Fibroblast of upper back skin (primary cell): ENCODE measurements at regions not wholly inside any gene's neighbourhood (a gene's known extent, or its start where the extent isn't known, plus 50 kb on each side); places are given as distances from the start of the nearest gene placed in this dataset.
A peak's percentile ranks its signal among the peaks of the same experiment; 100 is the strongest.
"Not testable (repeated sequence)": the region's sequence is repeated elsewhere in the genome, so short reads cannot be mapped to it uniquely, and the experiment has no call there.

Source experiments
- DNase-seq: peaks from one replicate; pipeline ENCODE4 v3.0.0-alpha.2; 2013

DNA sequence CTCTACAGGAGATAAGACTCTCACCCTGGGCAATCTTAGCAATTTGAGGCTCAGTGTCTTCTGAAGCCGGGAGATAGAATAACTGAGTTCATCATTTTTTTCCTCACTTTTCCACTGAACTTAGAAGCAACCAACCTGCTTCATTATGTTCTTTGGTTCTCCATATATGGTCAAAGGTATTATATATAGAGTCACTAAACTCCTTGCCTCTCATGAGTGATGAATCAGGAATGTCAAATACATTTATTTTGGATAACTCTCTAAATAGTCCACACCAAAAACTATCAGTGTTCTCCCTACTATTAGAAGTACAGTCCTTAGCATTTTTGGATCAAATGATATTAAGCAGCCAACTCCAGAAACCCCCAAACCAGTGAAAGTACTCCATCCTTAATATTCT, 421.5 kb upstream of the EPHA5 start:
- peak; percentile 37 for DNase-seq

DNA sequence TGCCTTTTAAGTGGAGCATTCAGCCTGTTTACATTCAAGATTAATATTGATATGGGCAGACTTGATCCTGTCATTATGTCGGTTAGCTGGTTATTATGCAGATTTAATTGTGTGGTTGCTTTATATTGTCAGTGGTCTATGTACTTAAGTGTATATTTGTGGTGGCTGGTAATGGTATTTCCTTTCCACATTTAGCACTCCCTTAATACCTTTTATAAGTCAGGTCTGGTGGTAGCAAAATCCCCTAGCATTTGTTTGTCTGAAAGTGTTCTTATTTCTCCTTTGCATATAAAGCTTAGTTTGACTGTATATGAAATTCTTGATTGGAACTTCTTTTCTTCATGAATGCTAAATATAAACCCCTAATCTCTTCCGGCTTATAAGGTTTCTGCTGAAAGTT, 403.7 kb upstream of the EPHA5 start:
- DNase-seq: no peak

GRCh38 chr4:66071911-66072310, 401.6 kb upstream of the EPHA5 start:
- DNase-seq: no peak

GRCh38 chr4:66062921-66063320, 392.6 kb upstream of the EPHA5 start:
- no peak for DNase-seq

DNA sequence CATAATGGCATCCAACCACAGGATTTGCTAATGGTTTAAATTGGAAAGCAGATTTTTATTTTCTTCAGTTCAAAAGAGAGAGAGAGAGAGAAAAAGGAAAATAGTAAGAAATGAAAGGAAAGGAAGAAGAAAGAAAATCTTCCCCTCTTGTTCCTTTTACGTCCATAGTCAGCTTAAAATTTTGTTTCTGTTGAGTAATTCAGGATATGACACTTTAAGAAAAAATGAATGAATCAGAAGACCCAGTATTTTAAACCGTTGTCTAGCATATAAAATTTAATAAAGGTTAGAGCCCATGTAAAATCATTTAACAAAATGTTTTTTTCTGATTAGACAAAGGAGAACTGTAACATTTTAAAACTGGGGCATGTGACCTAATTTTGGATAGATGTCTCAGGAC, 391.8 kb upstream of the EPHA5 start:
- peak; percentile 39 for DNase-seq

DNA sequence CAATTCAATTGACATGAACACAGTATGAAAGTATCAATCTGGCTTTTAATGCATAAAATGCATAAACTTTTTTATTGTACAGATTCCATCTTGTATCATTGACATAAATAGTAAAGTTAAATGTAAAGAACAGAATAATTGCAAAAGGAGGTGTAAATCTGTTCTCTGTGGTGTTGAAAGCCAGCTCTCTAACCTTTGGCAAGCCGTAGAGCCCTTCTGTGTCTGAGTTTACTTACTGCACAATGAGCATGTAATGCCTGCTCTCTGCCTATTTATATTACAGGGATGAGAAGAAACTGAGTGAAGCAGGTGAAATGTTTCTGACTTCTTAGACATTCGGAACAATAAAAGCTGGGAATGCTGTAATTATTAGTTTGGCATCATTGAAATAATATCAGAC, 389.3 kb upstream of the EPHA5 start:
- no peak for DNase-seq

GRCh38 chr4:66059136-66059535, 388.8 kb upstream of the EPHA5 start:
- no peak for DNase-seq

GRCh38 chr4:66055999-66056398, 385.7 kb upstream of the EPHA5 start:
- no peak for DNase-seq

DNA sequence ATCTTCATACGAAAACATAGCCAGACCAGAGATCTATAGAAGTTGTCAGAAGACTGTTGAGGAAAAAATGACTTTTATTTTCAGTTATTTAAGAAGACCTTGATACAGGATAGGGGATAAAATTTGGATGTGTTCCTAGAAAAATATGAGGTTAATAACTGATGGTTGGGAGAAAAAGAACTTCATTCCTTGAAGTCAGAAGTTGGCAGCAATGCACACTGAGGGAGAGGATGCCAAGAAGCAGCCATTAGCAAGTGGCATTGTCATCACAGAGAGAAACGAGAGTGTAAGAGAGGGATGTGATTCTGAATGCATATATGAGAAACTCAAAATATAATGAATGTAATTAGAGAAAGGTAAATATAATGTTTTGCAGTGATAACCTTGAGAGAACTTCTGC, 382.1 kb upstream of the EPHA5 start:
- peak; percentile 25 for DNase-seq

DNA sequence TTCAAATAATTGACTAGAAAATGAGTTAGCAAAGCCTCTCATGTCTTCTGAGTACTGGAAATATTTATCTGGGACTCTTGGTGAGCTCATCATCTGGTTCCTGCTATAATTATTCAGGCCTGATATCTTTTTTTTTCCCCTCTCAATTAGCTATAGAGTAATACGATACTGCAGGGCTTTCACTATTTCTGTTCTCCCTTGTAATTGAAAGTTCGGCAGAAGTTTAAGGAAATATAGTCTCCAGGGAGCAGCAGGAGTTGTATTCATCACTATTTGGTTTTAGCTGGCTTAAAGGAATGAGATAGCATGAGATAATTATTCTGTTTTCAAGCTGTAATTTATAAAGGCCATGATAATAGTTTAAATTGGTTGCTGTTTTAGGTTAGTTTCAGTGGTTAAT, 378.6 kb upstream of the EPHA5 start:
- peak; percentile 28 for DNase-seq

GRCh38 chr4:66045913-66046312, 375.6 kb upstream of the EPHA5 start:
- DNase-seq: no peak

DNA sequence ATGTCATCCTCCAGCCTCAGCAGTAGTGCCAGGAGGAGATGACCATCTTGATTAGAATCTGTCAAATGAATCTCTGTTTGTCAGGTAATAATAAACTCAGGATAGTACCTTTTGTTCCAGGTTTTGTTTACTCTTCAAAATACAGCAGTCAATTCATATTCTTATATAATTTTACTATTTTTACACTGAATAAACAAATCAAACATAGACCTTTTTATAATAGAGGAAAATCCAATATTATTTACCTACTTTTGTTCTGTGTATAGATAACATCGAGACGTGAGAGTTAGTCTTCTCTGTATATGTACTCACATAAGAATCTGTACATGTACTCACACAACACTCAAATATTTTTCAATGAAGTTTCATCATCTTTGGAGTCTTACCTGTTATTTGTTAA, 365.4 kb upstream of the EPHA5 start:
- no peak for DNase-seq

GRCh38 chr4:66034671-66035070, 364.4 kb upstream of the EPHA5 start:
- no peak for DNase-seq

DNA sequence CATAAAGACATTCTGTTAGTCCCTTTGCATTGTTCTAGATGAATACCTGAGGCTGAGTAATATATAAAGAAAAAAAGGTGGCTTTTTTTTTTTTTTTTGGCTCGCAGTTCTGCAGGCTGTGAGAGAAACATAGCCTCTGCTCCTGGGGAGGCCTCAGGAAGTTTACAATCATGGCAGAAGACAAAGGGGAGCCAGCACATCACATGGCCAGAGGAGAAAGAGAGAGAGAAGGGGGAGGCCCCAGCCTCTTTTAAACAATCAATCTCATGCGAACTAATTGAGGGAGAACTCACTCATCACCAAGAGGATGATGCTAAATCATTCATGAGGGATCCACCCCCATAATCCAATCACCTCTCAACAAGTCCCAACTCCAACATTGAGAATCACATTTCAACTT, 364.0 kb upstream of the EPHA5 start:
- DNase-seq: no peak

DNA sequence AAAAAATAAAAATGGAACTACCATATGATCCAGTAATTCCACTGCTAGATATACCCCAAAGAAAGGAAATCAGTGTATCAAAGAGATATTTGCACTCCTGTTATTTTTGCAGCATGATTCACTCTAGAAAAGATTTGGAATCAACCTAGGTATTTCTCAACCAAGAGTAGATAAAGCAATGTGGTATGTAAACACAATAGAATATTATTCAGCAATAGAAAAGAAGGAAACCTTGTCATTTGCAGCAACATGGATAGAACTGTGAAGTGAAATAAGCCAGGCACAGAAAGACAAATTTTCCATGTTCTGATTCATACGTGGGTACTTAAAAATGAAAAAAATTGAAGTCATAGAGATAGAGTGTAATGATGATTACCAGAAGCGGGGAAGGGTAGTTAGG, 362.3 kb upstream of the EPHA5 start:
- DNase-seq: no peak

GRCh38 chr4:66028668-66029067, 358.4 kb upstream of the EPHA5 start:
- no peak for DNase-seq

GRCh38 chr4:66023061-66023460, 352.8 kb upstream of the EPHA5 start:
- no peak for DNase-seq

DNA sequence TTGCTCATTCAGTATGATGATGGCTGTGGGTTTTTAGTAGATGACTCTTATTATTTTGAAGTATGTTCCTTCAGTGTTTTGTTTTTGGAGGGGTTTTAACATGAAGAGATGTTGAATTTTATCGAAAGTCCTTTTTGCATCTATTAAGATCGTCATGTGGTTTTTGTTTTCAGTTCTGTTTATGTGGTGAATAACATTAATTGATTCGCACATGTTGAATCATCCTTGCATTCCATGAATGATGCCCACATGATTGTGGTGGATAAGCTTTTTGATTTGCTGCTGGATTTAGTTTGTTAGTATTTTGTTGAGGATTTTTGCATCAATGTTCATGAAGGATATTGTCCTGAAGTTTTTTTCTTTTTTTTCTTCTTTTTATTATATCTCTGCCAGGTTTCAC, 347.4 kb upstream of the EPHA5 start:
- DNase-seq: no peak

- no peak for DNase-seq
Measured at GRCh38 chr4:66016240-66016639, 346.0 kb upstream of the EPHA5 start.

GRCh38 chr4:66014146-66014765, 344.0 kb upstream of the EPHA5 start:
- DNase-seq: no peak

GRCh38 chr4:66000510-66001117, 330.3 kb upstream of the EPHA5 start:
- peak; percentile 21 for DNase-seq

DNA sequence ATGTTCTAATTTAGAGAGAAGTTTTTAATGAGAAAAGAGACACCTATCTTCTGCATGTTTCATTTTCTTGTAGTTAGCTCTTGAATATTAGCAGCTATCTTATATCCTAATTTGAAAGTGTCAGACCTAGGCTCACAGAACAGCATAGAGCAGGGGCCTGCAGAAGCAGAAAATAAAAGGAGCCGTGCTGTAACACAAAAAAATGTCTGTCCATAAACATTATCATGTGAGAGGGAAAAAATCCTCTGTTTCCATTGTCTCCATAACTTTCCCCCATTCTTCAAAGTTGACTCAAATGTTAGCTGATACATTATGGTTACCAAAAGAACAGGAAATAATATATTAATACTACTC, 329.2 kb upstream of the EPHA5 start:
- DNase-seq: no peak

- DNase-seq: not testable (repeated sequence)
Measured at GRCh38 chr4:65998807-65999517, 328.7 kb upstream of the EPHA5 start.

GRCh38 chr4:65983061-65983460, 312.8 kb upstream of the EPHA5 start:
- peak; percentile 2 for DNase-seq

GRCh38 chr4:65976287-65976686, 306.0 kb upstream of the EPHA5 start:
- no peak for DNase-seq
